GM12892 (cell line): ENCODE measurements at regions not wholly inside any gene's neighbourhood (a gene's known extent, or its start where the extent isn't known, plus 50 kb on each side); places are given as distances from the start of the nearest gene placed in this dataset.

Experiments used
- DNase-seq: peaks from one replicate; pipeline ENCODE4 v3.0.0; 2011; ENCODE audit not compliant: insufficient read length
- FAIRE-seq: peaks from 2 replicates; lab custom pipeline; 2011; peaks lifted over from hg19 to GRCh38; lab: Jason Lieb, UNC
- POLR2A ChIP-seq: IDR thresholded peaks from 2 replicates; pipeline ENCODE4 v1.6.1; 2011; ENCODE audit warnings: low read depth, low read length, control low read depth
- POLR2AphosphoS5 ChIP-seq: IDR thresholded peaks from 2 replicates; pipeline ENCODE4 v1.6.1; 2011; ENCODE audit warnings: low read depth, low read length, control low read depth
- TAF1 ChIP-seq: IDR thresholded peaks from 2 replicates; pipeline ENCODE4 v1.6.1; 2011; ENCODE audit warnings: low read depth, mild to moderate bottlenecking, control low read depth, low read length, borderline replicate concordance

GRCh38 chr12:67410246-67410645 is 141.1 kb downstream of the CAND1 start:
- FAIRE-seq: no peak
- no peak for DNase-seq
- TF ChIP-seq TAF1: no peak
- no peak for TF ChIP-seq POLR2A
- TF ChIP-seq POLR2AphosphoS5: no peak

GRCh38 chr12:67410667-67411067 is 141.5 kb downstream of the CAND1 start:
- no peak for FAIRE-seq
- TF ChIP-seq POLR2AphosphoS5: no peak
- no peak for TF ChIP-seq TAF1
- TF ChIP-seq POLR2A: no peak
- DNase-seq: no peak

- no peak for TF ChIP-seq POLR2A
- no peak for TF ChIP-seq POLR2AphosphoS5
- no peak for TF ChIP-seq TAF1
- DNase-seq (no peak), FAIRE-seq (no peak)
Measured at GRCh38 chr12:67411562-67411961, 142.4 kb downstream of the CAND1 start.

GRCh38 chr12:67413577-67413976 is 144.4 kb downstream of the CAND1 start:
- FAIRE-seq (no peak), DNase-seq (no peak)
- TF ChIP-seq POLR2AphosphoS5 (no peak), TAF1 (no peak), POLR2A (no peak)

- TF ChIP-seq POLR2A (no peak), POLR2AphosphoS5 (no peak), TAF1 (no peak)
- DNase-seq (no peak), FAIRE-seq (no peak)
Measured at GRCh38 chr12:67414011-67414715, 145.0 kb downstream of the CAND1 start.

- TF ChIP-seq TAF1 (no peak), POLR2AphosphoS5 (no peak), POLR2A (no peak)
- no peak for FAIRE-seq
- DNase-seq: no peak
Measured at GRCh38 chr12:67415473-67415872, 146.3 kb downstream of the CAND1 start.

- FAIRE-seq: no peak
- no peak for TF ChIP-seq TAF1
- TF ChIP-seq POLR2A: no peak
- no peak for TF ChIP-seq POLR2AphosphoS5
- no peak for DNase-seq
Measured at GRCh38 chr12:67419810-67420209, 150.7 kb downstream of the CAND1 start.

GRCh38 chr12:67420506-67420905 is 151.3 kb downstream of the CAND1 start:
- FAIRE-seq: no peak
- DNase-seq: no peak
- TF ChIP-seq TAF1: no peak
- no peak for TF ChIP-seq POLR2AphosphoS5
- TF ChIP-seq POLR2A: no peak

GRCh38 chr12:67422081-67422480 is 152.9 kb downstream of the CAND1 start:
- FAIRE-seq: no peak
- DNase-seq: no peak
- TF ChIP-seq TAF1 (no peak), POLR2A (no peak), POLR2AphosphoS5 (no peak)

GRCh38 chr12:67424784-67425183 is 155.6 kb downstream of the CAND1 start:
- TF ChIP-seq POLR2AphosphoS5 (no peak), POLR2A (no peak), TAF1 (no peak)
- FAIRE-seq (no peak), DNase-seq (no peak)

GRCh38 chr12:67425394-67425793 is 156.2 kb downstream of the CAND1 start:
- no peak for DNase-seq
- peak; percentile 14 for FAIRE-seq
- no peak for TF ChIP-seq POLR2A
- no peak for TF ChIP-seq POLR2AphosphoS5
- TF ChIP-seq TAF1: no peak

GRCh38 chr12:67426067-67426466 is 156.9 kb downstream of the CAND1 start:
- TF ChIP-seq POLR2AphosphoS5 (no peak), POLR2A (no peak)
- DNase-seq (no peak), FAIRE-seq (no peak)
